Thyroid gland (tissue), 4 donors: ENCODE measurements at regions not wholly inside any gene's neighbourhood (a gene's known extent, or its start where the extent isn't known, plus 50 kb on each side); places are given as distances from the start of the nearest gene placed in this dataset.

Experiments used
- DNase-seq, 2 donors: peaks; one replicate each; pipeline ENCODE4 v3.0.0-alpha.2; 2019
- H3K27ac ChIP-seq, 3 donors: fragments of 200-600 bp; sonication (generic); 1 replicate in 2 of 3; 2 replicates in 1 of 3; pipeline ENCODE4 v1.5.1; 2016 to 2019; ENCODE audit warnings: mild to moderate bottlenecking in 1 of 3, moderate library complexity in 1 of 3
- H3K27me3 ChIP-seq: fragments of 200-600 bp; sonication (generic); one replicate; pipeline ENCODE4 v1.5.1; 2019
- H3K36me3 ChIP-seq, 2 donors: fragments of 200-600 bp; sonication (generic); one replicate each; pipeline ENCODE4 v1.5.1; 2016 to 2019
- H3K4me1 ChIP-seq, 2 donors: fragments of 200-600 bp; sonication (generic); one replicate each; pipeline ENCODE4 v1.5.1; 2017 to 2019
- H3K4me3 ChIP-seq, 3 donors: fragments of 200-600 bp; sonication (generic); replicated peaks in 1 of 3; 1 replicate in 2 of 3; 2 replicates in 1 of 3; pipeline ENCODE4 v1.5.1; 2016; ENCODE audit warnings: mild to moderate bottlenecking in 1 of 3
- H3K9me3 ChIP-seq: fragments of 200-600 bp; sonication (generic); one replicate; pipeline ENCODE4 v1.5.1; 2017
- POLR2A ChIP-seq, 2 donors: fragments of 450-650 bp; IDR thresholded peaks; one replicate each; pipeline ENCODE4 v1.6.1; 2017; ENCODE audit warnings: antibody characterized with exemption in 2 of 2, mild to moderate bottlenecking in 2 of 2, moderate library complexity in 1 of 2
- whole genome bisulfite sequencing, 2 donors: methylation state at CpG; one replicate each; pipeline ENCODE4 v1.1.5; 2017; 5-methylcytosine and 5-hydroxymethylcytosine counted together
- intact Hi-C: fragments of 100-400 bp; cut with DNase I; formaldehyde crosslinking; loops from one replicate; pipeline ENCODE4 v1.15.1; 2023
- TF ChIP-seq, protein P1 (sequence below), 6 experiments: fragments of 200-600 bp in 3 of 6; fragments of 450-650 bp in 3 of 6; sonication (generic) in 3 of 6; IDR thresholded peaks; one replicate each; pipeline ENCODE4 v1.5.1; 2016 to 2019; ENCODE audit warnings: antibody characterized with exemption in 6 of 6, mild to moderate bottlenecking in 2 of 6, inconsistent platforms in 1 of 6, moderate library complexity in 1 of 6

DNA sequence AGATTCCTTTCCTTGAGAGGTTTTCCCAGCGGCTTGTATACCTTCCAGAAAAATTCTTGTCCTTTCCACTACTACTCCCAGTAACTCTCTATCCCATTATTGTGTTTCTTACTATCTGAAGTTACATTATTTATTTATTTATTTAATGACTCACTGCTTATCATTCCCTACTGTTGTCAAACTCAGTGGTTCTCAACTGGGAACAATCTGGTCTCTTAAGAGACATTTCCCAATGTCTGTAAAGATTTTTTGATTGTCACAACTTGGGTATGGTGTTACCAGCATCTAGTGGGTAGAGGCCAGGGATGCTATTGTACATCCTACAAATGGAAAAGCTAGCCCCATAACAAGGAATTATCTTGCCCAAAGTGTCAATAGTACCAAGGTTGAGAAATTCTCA lies 771.5 kb upstream of the ADGRL2 start:
- Histone ChIP-seq H3K27me3 (no peaks in the 10 kb centered on the region), H3K27ac (no peak overlapping the region), H3K4me3 (no peak overlapping the region), H3K36me3 (no peaks in the 10 kb centered on the region), H3K4me1 (no peaks in the 10 kb centered on the region), H3K9me3 (no peaks in the 10 kb centered on the region)
- WGBS, 2 donors, result 88 to 92% methylated on average over 1 of the region's 1 CpG
- no peak for DNase-seq
- TF ChIP-seq, protein P1, sequence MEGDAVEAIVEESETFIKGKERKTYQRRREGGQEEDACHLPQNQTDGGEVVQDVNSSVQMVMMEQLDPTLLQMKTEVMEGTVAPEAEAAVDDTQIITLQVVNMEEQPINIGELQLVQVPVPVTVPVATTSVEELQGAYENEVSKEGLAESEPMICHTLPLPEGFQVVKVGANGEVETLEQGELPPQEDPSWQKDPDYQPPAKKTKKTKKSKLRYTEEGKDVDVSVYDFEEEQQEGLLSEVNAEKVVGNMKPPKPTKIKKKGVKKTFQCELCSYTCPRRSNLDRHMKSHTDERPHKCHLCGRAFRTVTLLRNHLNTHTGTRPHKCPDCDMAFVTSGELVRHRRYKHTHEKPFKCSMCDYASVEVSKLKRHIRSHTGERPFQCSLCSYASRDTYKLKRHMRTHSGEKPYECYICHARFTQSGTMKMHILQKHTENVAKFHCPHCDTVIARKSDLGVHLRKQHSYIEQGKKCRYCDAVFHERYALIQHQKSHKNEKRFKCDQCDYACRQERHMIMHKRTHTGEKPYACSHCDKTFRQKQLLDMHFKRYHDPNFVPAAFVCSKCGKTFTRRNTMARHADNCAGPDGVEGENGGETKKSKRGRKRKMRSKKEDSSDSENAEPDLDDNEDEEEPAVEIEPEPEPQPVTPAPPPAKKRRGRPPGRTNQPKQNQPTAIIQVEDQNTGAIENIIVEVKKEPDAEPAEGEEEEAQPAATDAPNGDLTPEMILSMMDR (IDR thresholded peaks at IDR 0.05), result no peak
- no peak for TF ChIP-seq POLR2A (IDR thresholded peaks at IDR 0.05)
- intact Hi-C loops, result no loop called here

DNA sequence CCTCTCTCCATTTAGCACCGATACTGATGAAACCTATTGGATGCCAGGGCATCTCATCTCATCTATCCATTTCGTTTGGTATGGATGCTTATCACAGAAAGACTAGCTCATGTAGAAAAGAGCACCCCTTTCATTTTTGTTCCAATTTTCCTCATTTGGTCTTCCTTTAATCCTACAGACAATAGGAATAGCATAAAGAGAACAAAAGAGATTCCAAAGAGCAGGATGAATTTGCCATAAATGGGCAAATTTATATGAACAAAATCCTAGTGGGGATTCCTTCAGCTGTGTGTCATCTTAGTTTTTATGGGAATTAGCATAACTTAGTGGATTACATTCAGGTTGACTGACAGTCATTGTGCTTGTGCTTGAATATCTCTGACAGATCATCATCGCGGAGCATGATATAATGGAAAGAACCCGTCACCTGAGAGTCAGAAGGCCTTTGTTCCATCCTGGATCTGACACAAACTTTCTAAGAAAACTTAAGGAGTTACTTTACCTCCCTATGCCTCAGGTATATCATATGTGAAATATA lies 777.5 kb upstream of the ADGRL2 start:
- Histone ChIP-seq H3K9me3 (no peaks in the 10 kb centered on the region), H3K4me3 (no peak overlapping the region), H3K27ac (no peak overlapping the region), H3K4me1 (no peaks in the 10 kb centered on the region), H3K36me3 (no peaks in the 10 kb centered on the region), H3K27me3 (no peaks in the 10 kb centered on the region)
- TF ChIP-seq, protein P1 (IDR thresholded peaks at IDR 0.05), result no peak
- TF ChIP-seq POLR2A (IDR thresholded peaks at IDR 0.05), result no peak
- intact Hi-C loops, result no loop called here
- no peak for DNase-seq
- WGBS, 2 donors, result 93 to 98% methylated on average over 5 of the region's 5 CpGs

DNA sequence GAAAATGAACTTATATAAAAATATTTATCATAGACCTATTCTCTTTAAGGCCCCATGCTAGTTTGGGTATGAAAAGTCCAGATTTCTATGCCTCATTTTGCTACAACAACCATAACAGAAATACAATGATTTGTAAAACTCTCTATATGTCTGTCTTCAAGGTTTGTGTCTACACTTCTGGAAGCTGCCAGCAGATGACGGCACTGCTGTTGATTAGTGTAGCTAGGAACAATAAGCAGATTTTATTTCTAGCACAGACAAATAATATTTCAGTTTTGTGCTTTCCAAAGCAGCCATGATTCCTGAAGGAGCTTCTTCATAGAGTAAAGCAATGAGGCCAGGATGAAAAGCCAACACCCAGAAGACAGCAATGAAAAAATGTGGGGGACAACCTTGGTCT lies 779.6 kb upstream of the ADGRL2 start:
- intact Hi-C loops, result no loop called here
- no peak overlapping the region for H3K27ac ChIP-seq
- no peak overlapping the region for H3K4me3 ChIP-seq
- TF ChIP-seq POLR2A (IDR thresholded peaks at IDR 0.05), result no peak
- TF ChIP-seq, protein P1 (IDR thresholded peaks at IDR 0.05), result no peak
- no peak for DNase-seq
- WGBS, 2 donors, result 80 to 83% methylated on average over 1 of the region's 1 CpG
- H3K4me1 ChIP-seq, result no peaks in the 10 kb centered on the region
- no peaks in the 10 kb centered on the region for H3K9me3 ChIP-seq
- H3K27me3 ChIP-seq, result no peaks in the 10 kb centered on the region
- H3K36me3 ChIP-seq, result no peaks in the 10 kb centered on the region

DNA sequence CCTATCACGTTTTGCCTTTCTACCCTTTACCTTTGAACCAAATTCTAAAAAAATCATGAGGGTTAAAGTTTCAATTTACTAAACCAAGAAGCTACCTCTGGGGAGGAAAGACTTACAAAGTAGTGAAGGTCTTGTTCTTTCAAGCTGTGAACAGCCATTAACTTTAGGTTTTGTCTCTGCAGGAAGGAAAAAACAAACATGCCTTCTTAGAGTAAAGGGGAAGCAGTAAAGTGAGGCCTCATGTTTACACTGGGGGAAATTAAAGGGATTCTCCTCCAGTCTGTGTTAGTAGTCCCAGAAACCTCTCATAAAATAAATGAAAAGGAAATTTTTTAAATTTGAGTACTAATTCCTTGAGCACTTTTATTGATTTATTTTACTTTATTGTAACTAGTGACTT lies 780.2 kb upstream of the ADGRL2 start:
- Histone ChIP-seq H3K27ac (no peak overlapping the region), H3K36me3 (no peaks in the 10 kb centered on the region), H3K27me3 (no peaks in the 10 kb centered on the region), H3K4me3 (no peak overlapping the region), H3K9me3 (no peaks in the 10 kb centered on the region), H3K4me1 (no peaks in the 10 kb centered on the region)
- DNase-seq, result no peak
- 80 to 81% methylated on average over 1 of the region's 1 CpG for WGBS, 2 donors
- intact Hi-C loops, result no loop called here
- no peak for TF ChIP-seq POLR2A (IDR thresholded peaks at IDR 0.05)
- TF ChIP-seq, protein P1 (IDR thresholded peaks at IDR 0.05), result no peak

DNA sequence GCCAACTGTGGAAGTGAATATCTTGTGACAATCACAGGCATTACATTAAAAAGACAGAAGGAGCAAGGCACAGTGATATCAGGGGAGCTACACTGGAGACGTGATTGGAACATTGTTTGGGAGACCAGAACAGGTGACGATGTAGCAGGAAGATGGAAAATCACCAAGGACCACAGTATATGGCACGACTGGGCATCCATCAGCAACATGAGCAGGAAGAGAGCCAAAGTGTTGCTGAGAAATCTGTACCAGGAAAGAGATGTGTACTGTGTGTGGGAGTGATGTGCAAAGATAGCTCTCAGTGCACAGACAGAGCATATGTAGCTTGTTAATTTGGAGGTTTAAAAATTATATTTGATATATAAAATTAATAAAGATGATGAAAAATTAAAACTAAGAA lies 790.6 kb upstream of the ADGRL2 start:
- intact Hi-C loops, result no loop called here
- Histone ChIP-seq H3K4me3 (no peak overlapping the region), H3K27ac (no peak overlapping the region), H3K27me3 (no peaks in the 10 kb centered on the region), H3K9me3 (no peaks in the 10 kb centered on the region), H3K4me1 (no peaks in the 10 kb centered on the region), H3K36me3 (no peaks in the 10 kb centered on the region)
- WGBS, 2 donors, result 84 to 86% methylated on average over 3 of the region's 3 CpGs
- no peak for DNase-seq
- no peak for TF ChIP-seq POLR2A (IDR thresholded peaks at IDR 0.05)

DNA sequence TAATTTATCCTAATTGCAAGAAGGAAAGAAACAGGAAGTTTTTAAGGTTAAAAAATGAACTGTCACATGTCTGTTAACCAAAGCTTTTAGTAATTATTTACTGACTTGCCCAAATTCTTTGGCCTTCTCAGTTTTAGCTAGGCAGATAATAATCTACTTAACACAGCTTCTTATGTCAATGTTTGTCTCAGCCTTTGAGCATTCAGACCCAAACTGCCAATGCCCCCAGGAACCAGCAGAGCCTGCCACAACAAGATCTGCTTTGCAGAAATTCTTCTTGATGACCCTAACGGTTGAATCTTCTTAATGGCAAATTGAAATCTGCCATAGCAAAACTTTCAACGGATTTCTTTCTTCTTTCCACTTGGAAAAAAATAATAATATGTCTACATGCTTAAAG lies 792.4 kb upstream of the ADGRL2 start:
- H3K36me3 ChIP-seq, result no peaks in the 10 kb centered on the region
- H3K9me3 ChIP-seq, result no peaks in the 10 kb centered on the region
- DNase-seq, result no peak
- 40 to 48% methylated on average over 2 of the region's 2 CpGs for WGBS, 2 donors
- no peaks in the 10 kb centered on the region for H3K4me1 ChIP-seq
- intact Hi-C loops, result no loop called here
- H3K27ac ChIP-seq, result no peak overlapping the region
- H3K4me3 ChIP-seq, result no peak overlapping the region
- TF ChIP-seq, protein P1 (IDR thresholded peaks at IDR 0.05), result no peak
- TF ChIP-seq POLR2A (IDR thresholded peaks at IDR 0.05), result no peak
- H3K27me3 ChIP-seq, result no peaks in the 10 kb centered on the region
